HG02981 (cell line): ENCODE measurements at regions not wholly inside any gene's neighbourhood (a gene's known extent, or its start where the extent isn't known, plus 50 kb on each side); places are given as distances from the start of the nearest gene placed in this dataset.
A peak's percentile ranks its signal among the peaks of the same experiment; 100 is the strongest.
"Not testable (repeated sequence)": the region's sequence is repeated elsewhere in the genome, so short reads cannot be mapped to it uniquely, and the experiment has no call there.

Experiments
- ATAC-seq: cut with Tn5 transposase; IDR thresholded peaks from one replicate; pipeline ENCODE4 v1.9.1; 2021; ENCODE audit warnings: mild to moderate bottlenecking, moderate library complexity; ENCODE audit not compliant: unreplicated experiment

GRCh38 chr14:71551291-71551950, 380.8 kb upstream of the RGS6 start:
- no peak for ATAC-seq

GRCh38 chr14:71552809-71553208, 379.4 kb upstream of the RGS6 start:
- no peak for ATAC-seq

- ATAC-seq, result no peak
Measured at GRCh38 chr14:71553779-71554178, 378.4 kb upstream of the RGS6 start.

DNA sequence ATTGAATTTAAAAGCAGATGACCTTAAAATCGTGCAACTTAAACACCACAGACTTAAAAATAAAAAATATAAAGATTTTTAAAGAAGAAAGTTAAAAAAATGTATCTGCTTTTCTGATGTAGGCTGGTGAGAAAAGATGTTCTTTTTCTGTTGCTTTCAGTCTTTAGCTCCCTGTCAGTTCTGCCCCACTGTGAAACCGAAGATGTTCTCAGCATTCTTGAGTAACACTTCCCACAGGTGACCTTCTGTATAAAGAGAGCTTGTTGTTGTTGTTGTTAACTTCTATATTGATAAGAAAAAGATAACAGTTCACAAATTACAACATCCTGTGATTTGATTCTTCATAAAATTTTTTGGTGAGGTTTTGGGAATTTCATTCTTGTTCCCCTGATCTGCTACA, 377.9 kb upstream of the RGS6 start:
- no peak for ATAC-seq

- ATAC-seq, result peak; percentile 22
Measured at GRCh38 chr14:71554959-71555612, 377.1 kb upstream of the RGS6 start.

DNA sequence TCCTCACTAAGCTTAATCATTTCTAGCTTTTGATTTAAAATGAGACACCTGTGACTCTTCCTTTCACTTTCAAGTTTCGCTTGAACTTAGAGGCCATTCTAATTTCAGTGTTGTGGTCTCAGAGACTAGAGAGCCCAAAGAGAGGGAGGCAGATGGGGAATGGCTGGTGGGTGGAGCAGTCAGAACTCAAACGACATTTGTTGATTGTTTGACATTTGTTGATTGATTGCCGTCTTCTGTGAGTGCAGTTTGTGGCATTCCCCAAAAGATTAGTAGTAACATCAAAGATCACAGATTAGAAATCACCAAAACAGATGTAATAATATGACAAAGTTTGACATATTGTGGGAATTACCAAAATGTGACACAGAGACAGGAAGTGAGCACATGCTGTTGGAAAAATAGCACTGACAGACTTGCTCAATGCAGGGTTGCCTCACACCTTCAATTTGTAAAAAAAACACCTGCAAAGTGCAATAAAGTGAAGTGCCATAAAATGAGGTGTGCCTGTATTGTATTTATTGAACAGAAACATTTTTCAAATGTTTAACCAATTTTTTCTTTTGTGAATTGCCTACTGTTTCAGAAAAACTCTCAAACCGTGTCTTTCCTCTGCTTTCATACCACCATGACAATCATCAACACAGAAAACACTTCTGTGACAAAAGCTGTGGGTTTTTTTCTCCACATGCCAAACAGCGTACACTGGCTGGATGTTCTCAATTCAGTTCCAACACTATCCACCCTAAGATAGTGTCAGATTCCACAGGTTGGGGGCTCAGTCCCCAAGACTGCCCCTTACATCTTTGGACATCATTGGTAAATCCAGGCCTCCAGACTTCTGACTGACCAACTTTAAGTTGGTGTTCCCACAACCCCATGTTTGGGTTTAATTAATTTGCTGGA, 376.3 kb upstream of the RGS6 start:
- ATAC-seq, result peak; percentile 89

DNA sequence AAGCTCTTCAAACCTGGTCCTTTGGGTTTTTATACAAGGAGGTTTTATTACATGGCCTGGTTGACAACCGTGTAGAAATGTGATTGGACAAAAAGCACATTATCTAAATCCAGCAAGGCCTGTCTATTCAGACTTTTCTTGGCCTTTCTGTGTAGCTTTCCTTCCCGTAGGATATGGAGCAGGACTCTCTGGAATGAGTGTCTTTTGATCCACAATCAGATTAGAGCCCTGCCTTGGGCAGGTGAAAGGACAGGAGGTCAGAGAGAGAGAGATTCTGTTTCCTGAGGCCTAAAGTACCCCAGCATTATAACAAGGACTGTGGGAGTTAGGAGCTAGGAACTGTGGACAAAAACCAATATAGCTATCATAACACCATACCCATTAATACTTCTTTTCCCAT, 375.5 kb upstream of the RGS6 start:
- ATAC-seq, result no peak

DNA sequence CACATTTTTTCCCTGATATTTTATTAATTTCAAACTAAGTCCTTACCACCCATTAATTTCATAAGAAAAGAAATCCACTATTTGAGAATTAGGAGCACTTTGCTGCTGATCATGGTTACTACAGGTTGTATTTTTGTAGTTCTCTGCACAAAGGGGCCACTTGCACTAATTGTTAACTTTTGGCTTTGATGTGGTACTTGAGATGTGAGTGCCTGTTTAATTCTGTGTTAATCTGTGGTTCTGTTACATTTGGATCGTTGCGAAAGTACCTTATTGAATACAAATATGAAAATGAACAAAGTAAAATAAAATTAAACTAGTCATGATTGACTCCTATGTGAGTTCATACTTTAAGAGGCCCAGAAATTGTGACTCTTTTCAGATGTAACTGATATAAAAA, 374.9 kb upstream of the RGS6 start:
- ATAC-seq, result no peak

DNA sequence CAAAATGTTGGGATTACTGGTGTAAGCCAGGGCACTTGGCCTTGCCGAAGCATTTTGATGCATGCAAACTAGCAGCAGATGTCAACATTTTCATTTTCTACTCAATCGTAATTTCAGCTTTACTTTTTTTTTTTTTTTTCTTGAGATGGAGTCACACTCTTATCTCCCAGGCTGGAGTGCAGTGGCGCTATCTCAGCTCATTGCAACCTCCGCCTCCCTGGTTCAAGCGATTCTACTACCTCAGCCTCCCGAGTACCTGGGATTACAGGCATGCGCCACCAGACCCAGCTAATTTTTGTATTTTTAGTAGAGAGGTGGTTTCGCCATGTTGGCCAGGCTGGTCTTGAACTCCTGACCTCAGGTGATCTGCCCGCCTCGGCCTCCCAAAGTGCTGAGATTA, 373.3 kb upstream of the RGS6 start:
- not testable (repeated sequence) for ATAC-seq

GRCh38 chr14:71560751-71561150, 371.5 kb upstream of the RGS6 start:
- ATAC-seq, result no peak

DNA sequence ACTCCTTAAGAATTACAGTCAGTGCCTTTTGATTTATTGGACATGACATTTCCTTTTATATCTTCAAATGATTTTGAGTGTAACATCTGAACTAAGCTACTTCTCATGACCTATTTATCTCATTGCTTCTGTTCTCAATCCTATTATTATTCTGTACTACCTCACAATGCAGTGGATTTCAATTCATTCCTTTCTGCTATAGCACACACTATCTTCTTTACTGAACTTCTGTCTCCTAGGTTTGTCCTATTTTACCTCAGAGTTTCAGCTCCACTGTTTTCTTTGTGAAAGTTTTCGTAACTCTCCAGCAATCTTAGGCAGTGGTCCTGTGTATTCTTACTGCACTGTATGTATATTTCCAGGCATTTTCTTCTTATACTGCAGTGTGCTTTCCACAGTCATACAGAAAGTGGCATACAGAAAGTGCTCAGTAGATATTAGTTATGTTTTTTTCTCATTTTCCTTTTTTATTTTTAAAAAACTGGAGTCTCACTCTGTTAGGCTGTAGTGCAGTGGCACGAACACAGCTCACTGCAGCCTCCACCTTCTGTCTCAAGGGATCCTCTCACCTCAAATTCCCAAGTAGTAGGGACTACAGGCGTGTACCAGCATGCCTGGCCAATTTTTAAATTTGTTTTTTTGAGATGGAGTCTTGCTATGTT, 368.6 kb upstream of the RGS6 start:
- ATAC-seq, result no peak

- no peak for ATAC-seq
Measured at GRCh38 chr14:71566276-71566675, 366.0 kb upstream of the RGS6 start.

GRCh38 chr14:71567499-71568133, 364.6 kb upstream of the RGS6 start:
- not testable (repeated sequence) for ATAC-seq

DNA sequence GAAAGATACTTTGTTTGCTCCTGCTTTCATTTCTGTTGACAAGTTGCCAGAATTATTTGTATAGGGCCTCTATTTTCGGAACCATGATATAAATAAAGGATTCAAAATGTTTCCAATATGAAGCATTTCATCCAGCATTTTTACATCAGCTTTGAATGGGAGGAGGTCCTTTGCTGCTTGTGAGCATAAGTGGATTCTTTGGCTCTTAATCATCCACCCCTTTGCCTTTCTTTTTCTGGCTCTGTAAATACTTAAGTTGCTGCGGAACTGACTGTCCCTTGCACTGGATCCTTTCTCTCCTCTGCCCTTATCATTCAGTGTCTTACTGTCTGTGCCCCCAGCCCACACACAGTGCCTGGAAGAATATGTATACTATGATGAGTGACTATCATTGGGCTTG, 357.3 kb upstream of the RGS6 start:
- ATAC-seq, result no peak

DNA sequence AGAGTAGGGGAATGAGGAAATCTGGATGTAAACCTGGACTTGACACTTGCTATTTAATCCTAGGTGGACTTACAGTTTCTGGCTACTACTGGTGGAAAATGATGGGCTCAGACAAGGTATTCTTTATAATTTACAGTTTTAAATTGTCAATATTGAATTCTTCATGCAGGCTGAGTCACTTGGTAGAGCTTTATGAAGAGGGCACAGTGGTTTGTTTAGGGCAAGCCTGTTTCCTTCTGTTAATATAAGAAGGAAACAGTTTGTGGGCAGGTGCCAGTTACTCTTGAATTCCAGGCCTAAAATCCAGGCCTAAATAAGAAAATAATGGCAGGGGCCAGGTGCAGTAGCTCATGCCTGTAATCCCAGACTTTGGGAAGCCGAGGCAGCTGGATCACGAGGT, 355.8 kb upstream of the RGS6 start:
- no peak for ATAC-seq

DNA sequence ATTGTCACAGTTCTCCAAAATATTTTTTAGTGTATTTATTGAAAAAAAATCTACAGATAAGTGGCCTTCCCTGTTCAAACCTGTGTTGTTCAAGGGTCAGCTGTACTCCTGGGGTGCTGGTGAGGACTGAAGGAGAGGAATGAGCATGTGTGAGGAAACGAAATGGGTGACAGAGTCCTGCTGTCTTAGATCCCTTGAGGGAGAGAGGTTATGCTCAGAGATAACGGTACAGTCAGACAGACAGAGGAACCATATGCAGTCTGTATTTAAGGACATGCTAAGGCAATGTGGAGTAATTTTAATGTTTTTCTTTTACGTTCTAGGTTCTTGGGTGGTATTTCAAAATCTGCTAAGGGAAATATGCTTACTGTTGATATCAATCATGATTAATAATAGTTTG, 352.9 kb upstream of the RGS6 start:
- ATAC-seq, result no peak

GRCh38 chr14:71582705-71583104, 349.5 kb upstream of the RGS6 start:
- no peak for ATAC-seq

- ATAC-seq, result no peak
Measured at GRCh38 chr14:71583194-71583593, 349.0 kb upstream of the RGS6 start.

- no peak for ATAC-seq
Measured at GRCh38 chr14:71583705-71584104, 348.5 kb upstream of the RGS6 start.

DNA sequence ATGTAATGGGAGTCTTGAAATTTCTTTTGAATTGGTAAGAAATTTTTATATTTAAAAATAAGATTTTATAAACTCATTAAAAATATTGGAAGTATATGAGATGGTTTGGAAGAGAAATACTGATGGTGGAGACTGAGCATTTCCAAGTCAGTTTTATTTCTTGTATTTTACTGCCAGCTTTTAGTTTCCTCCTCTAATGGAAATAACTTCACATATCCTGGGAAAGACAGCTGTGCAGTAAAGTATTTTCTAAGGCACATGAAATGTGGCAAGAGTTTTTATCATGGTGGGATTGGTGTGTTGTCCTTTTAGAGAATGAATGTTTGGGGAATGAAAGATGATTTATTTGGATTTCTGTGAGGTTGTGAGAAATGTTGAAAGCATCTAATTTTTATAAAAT, 346.9 kb upstream of the RGS6 start:
- ATAC-seq, result no peak
